CD4-positive, alpha-beta T cell (primary cell): ENCODE measurements at regions not wholly inside any gene's neighbourhood (a gene's known extent, or its start where the extent isn't known, plus 50 kb on each side); places are given as distances from the start of the nearest gene placed in this dataset.

Experiments
- ATAC-seq: fragments of 200-7000 bp; cut with Tn5 transposase; one replicate; pipeline ENCODE4 v1.10.0; 2022; ENCODE audit warnings: mild to moderate bottlenecking; ENCODE audit not compliant: poor library complexity
- CTCF ChIA-PET: fragments of 350-600 bp; sonication (Branson Sonifier 250); formaldehyde crosslinking; loops from one replicate; lab custom pipeline; 2021; ENCODE audit warnings: antibody characterized with exemption, inconsistent platforms; lab: Charles Lee
- POLR2A ChIA-PET: fragments of 350-600 bp; sonication (Branson Sonifier 250); formaldehyde crosslinking; loops from one replicate; lab custom pipeline; 2021; ENCODE audit warnings: antibody characterized with exemption, inconsistent platforms; lab: Charles Lee
- DNase-seq, 14 experiments: peaks; one replicate each; pipeline ENCODE4 v3.0.0-alpha.2; 2013 to 2020; ENCODE audit warnings: mixed read lengths in 2 of 14
- H3K27ac ChIP-seq, 2 donors: one replicate each; pipeline versions ENCODE4 v1.5.1 to v1.7.0; 2013; ENCODE audit warnings: low read length in 2 of 2, low read depth in 1 of 2, mild to moderate bottlenecking in 1 of 2
- H3K27me3 ChIP-seq, 2 experiments: 1 replicate in 1 of 2; 2 replicates in 1 of 2; pipeline versions ENCODE4 v1.6.1 to v1.7.0; 2013; ENCODE audit warnings: low read length in 2 of 2, control low read depth in 1 of 2, mild to moderate bottlenecking in 1 of 2, moderate library complexity in 1 of 2; ENCODE audit not compliant: insufficient read depth in 2 of 2, control insufficient read depth in 1 of 2
- H3K36me3 ChIP-seq: one replicate; pipeline ENCODE4 v1.6.1; 2013; ENCODE audit warnings: low read length, control low read depth; ENCODE audit not compliant: insufficient read depth
- H3K4me1 ChIP-seq: one replicate; pipeline ENCODE4 v1.6.1; 2013; ENCODE audit warnings: low read length, control low read depth; ENCODE audit not compliant: insufficient read depth
- H3K4me3 ChIP-seq: one replicate; pipeline ENCODE4 v1.5.1; 2013; ENCODE audit warnings: mild to moderate bottlenecking, low read length, moderate library complexity
- H3K9me3 ChIP-seq, 2 experiments: 1 replicate in 1 of 2; 2 replicates in 1 of 2; pipeline versions ENCODE4 v1.6.1 to v1.7.0; 2013; ENCODE audit warnings: low read length in 2 of 2, mild to moderate bottlenecking in 2 of 2, control low read depth in 1 of 2, moderate library complexity in 1 of 2; ENCODE audit not compliant: control insufficient read depth in 1 of 2, insufficient read depth in 1 of 2
- H3K27ac Mint-ChIP-seq: one replicate; pipeline ENCODE4 v1.8.0; 2020; ENCODE audit warnings: mixed read lengths
- H3K27me3 Mint-ChIP-seq: one replicate; pipeline ENCODE4 v1.8.0; 2021; ENCODE audit warnings: mixed read lengths
- H3K36me3 Mint-ChIP-seq: one replicate; pipeline ENCODE4 v1.8.0; 2021; ENCODE audit warnings: low read depth, mixed read lengths
- H3K4me1 Mint-ChIP-seq: one replicate; pipeline ENCODE4 v1.8.0; 2021; ENCODE audit warnings: low read depth, mixed read lengths
- H3K4me3 Mint-ChIP-seq: one replicate; pipeline ENCODE4 v1.8.0; 2020; ENCODE audit warnings: mild to moderate bottlenecking, mixed read lengths
- H3K9me3 Mint-ChIP-seq: one replicate; pipeline ENCODE4 v1.8.0; 2020; ENCODE audit warnings: mixed read lengths
- CTCF ChIP-seq: fragments of 200-600 bp; IDR thresholded peaks from one replicate; pipeline ENCODE4 v1.8.0; 2022; ENCODE audit warnings: antibody characterized with exemption, mild to moderate bottlenecking
- intact Hi-C, 2 experiments: fragments of 100-400 bp; cut with DNase I in 1 of 2; cut with micrococcal nuclease in 1 of 2; formaldehyde crosslinking; loops; one replicate each; pipeline versions ENCODE4 v1.15.1 to v1.9.0; 2023 to 2025; cut with DNase I, micrococcal nuclease

- CTCF ChIA-PET: no interaction called here
- H3K4me3 Mint-ChIP-seq: no peak overlapping the region
Observed at GRCh38 chr4:72744103-72744725, 175.2 kb upstream of the ADAMTS3 start.

DNA sequence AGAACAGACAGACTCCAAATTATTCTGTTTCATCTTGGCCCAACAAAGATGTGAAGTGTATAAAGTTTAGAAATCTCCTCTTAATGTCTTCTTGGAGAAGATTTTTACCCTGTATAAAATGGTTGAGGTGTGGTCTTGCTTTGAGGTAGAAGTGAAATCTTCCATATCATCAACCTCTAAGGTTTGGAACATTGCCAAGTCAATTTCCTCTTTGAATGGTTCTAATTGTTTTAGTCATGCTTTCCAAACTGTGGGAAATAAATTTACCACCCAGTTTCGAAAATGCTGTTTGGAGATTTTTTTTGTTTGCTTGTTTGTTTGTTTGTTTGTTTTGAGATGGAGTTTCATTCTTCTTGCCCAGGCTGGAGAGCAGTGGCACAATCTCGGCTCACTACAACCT lies 174.1 kb upstream of the ADAMTS3 start:
- H3K4me3 Mint-ChIP-seq: no peak overlapping the region
- intact Hi-C loops: no loop called here
- Histone ChIP-seq H3K27me3 (no peaks in the 10 kb centered on the region), H3K36me3 (no peaks in the 10 kb centered on the region), H3K9me3 (no peaks in the 10 kb centered on the region), H3K4me3 (no peak overlapping the region), H3K4me1 (no peaks in the 10 kb centered on the region), H3K27ac (no peak overlapping the region)
- H3K27ac Mint-ChIP-seq: no peak overlapping the region
- no peaks in the 10 kb centered on the region for H3K27me3 Mint-ChIP-seq
- ATAC-seq (no peak), DNase-seq (no peak)
- H3K9me3 Mint-ChIP-seq: no peaks in the 10 kb centered on the region
- H3K36me3 Mint-ChIP-seq: no peaks in the 10 kb centered on the region
- POLR2A ChIA-PET: no interaction called here
- CTCF ChIA-PET: no interaction called here
- H3K4me1 Mint-ChIP-seq: no peaks in the 10 kb centered on the region
- no peak for TF ChIP-seq CTCF

More at GRCh38 chr4:72744103-72744725, 175.2 kb upstream of the ADAMTS3 start:
- POLR2A ChIA-PET: no interaction called here
- H3K27me3 ChIP-seq: no peaks in the 10 kb centered on the region
- Mint-ChIP-seq H3K9me3 (no peaks in the 10 kb centered on the region), H3K4me1 (no peaks in the 10 kb centered on the region), H3K36me3 (no peaks in the 10 kb centered on the region), H3K27me3 (no peaks in the 10 kb centered on the region), H3K27ac (no peak overlapping the region)
- TF ChIP-seq CTCF: no peak
- no peak for ATAC-seq
- H3K36me3 ChIP-seq: no peaks in the 10 kb centered on the region
- no peak overlapping the region for H3K4me3 ChIP-seq
- no peaks in the 10 kb centered on the region for H3K4me1 ChIP-seq
- no peaks in the 10 kb centered on the region for H3K9me3 ChIP-seq
- no peak overlapping the region for H3K27ac ChIP-seq
- no peak for DNase-seq
- intact Hi-C loops: no loop called here

DNA sequence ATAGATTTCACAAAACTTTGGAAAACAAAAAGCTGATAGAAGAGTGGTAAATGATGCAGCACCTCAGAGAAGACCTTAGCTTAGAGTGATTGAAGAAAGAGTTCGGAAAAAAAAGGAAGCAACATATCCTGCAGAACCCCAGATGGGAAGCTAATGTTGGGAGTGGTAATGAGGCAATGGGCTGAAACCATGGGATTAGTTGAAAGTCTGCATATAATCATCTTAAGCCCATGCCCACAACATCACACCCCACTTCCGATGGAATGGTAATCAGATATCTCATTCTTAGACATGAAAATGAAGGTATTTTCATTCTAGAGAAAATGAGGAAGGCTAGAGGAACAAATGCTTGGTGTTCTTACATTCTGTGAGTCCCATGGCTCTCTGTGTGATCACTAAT lies 146.3 kb upstream of the ADAMTS3 start:
- Mint-ChIP-seq H3K4me1 (no peaks in the 10 kb centered on the region), H3K9me3 (no peaks in the 10 kb centered on the region), H3K36me3 (no peaks in the 10 kb centered on the region), H3K27ac (no peak overlapping the region), H3K4me3 (no peak overlapping the region), H3K27me3 (peaks cover 4% of the 10 kb centered on the region)
- TF ChIP-seq CTCF: no peak
- intact Hi-C loops: no loop called here
- ChIA-PET POLR2A (no interaction called here), CTCF (interaction anchor here (1.3 kb wide), 1 partner anchor 29 kb away, joined by 3 read pairs; no protein-coding TSS in a partner anchor)
- no peak overlapping the region for H3K27ac ChIP-seq
- no peaks in the 10 kb centered on the region for H3K36me3 ChIP-seq
- no peak overlapping the region for H3K4me3 ChIP-seq
- no peaks in the 10 kb centered on the region for H3K4me1 ChIP-seq
- no peaks in the 10 kb centered on the region for H3K9me3 ChIP-seq
- no peak for DNase-seq
- ATAC-seq: no peak
- no peaks in the 10 kb centered on the region for H3K27me3 ChIP-seq
